ENCODE measurements at regions not wholly inside any gene's neighbourhood (a gene's known extent, or its start where the extent isn't known, plus 50 kb on each side); places are given as distances from the start of the nearest gene placed in this dataset.

DNA sequence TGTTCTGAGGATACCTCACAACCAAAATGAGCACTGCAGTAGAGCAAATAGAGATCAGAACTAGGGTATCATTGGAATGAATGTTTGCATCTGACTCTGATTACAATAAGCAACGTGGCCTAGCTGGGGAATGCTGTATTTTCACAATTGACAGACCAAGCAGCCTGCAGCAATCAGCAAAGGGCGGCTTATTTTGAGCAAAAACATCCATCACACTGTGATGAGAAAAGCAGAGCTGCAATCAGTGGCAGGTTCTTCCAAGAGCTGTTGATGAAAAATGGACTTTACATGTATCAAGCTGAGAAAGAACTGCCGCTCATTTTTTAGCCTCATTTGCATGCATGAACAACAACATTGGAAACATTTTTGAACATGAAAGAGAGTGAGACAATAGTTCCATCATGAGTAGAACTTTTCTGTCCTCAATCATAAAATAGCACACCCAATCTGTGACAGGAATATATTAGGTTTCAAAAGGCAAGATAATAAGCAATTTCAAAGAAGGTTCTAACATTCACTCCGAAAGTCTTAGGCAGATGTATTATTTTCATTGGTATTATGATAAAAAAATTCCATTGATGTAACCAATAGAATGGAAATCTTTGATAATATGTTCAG lies 249.7 kb upstream of the FBXO33 start:
- H3K4me3 ChIP-seq (replicated peaks in 1 of 2; ENCODE audit: low read depth in 2 of 2, low read length in 2 of 2): no peak overlapping the region
- no peak for DNase-seq (ENCODE audit: low read depth in 2 of 2)
- TF ChIP-seq, protein P1, sequence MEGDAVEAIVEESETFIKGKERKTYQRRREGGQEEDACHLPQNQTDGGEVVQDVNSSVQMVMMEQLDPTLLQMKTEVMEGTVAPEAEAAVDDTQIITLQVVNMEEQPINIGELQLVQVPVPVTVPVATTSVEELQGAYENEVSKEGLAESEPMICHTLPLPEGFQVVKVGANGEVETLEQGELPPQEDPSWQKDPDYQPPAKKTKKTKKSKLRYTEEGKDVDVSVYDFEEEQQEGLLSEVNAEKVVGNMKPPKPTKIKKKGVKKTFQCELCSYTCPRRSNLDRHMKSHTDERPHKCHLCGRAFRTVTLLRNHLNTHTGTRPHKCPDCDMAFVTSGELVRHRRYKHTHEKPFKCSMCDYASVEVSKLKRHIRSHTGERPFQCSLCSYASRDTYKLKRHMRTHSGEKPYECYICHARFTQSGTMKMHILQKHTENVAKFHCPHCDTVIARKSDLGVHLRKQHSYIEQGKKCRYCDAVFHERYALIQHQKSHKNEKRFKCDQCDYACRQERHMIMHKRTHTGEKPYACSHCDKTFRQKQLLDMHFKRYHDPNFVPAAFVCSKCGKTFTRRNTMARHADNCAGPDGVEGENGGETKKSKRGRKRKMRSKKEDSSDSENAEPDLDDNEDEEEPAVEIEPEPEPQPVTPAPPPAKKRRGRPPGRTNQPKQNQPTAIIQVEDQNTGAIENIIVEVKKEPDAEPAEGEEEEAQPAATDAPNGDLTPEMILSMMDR (IDR thresholded peaks at IDR 0.05; ENCODE audit: low read depth, low read length): no peak

DNA sequence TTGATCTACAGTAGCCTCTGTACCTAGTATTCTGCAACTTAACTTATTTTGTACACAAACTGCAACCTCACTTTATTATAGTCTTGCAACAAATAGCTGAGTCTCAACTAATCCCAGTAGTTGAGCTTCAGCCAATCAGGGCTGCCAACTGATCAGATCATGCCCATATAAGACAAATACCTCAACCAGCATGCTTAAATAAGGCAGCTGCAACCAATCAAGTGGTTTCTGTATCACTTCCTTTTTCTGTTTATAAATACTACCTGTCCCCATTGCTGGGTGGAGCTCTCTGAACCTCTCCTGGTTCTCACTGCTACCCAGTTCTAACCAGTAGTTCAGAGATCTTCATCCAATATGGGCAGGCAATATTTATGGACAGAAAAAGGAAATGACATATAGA lies 248.5 kb upstream of the FBXO33 start:
- DNase-seq (ENCODE audit: low read depth in 2 of 2): no peak
- H3K4me3 ChIP-seq (replicated peaks in 1 of 2; ENCODE audit: low read depth in 2 of 2, low read length in 2 of 2): no peak overlapping the region
- TF ChIP-seq, protein P1 (IDR thresholded peaks at IDR 0.05; ENCODE audit: low read depth, low read length): no peak

DNA sequence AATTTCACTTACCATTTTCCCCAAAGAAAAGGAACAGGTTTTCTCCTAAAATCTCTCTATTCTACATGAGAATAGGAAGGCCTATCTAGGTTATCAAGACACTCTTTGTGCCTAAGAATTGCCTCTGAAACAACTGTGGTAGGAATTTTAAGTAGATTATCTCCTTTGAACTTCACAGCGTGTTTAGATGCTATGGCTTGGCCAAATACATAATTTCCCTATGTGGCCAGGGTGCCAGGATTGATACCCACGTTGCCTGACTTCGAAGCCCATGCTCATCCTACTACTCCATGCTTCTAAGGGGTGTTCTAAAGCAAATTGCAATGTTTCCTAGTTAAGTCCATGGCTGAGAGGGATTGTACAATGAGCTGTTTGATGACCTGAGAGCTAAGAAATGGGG lies 241.5 kb upstream of the FBXO33 start:
- H3K4me3 ChIP-seq (replicated peaks in 1 of 2; ENCODE audit: low read depth in 2 of 2, low read length in 2 of 2): no peak overlapping the region
- DNase-seq (ENCODE audit: low read depth in 2 of 2): no peak
- TF ChIP-seq, protein P1 (IDR thresholded peaks at IDR 0.05; ENCODE audit: low read depth, low read length): no peak

DNA sequence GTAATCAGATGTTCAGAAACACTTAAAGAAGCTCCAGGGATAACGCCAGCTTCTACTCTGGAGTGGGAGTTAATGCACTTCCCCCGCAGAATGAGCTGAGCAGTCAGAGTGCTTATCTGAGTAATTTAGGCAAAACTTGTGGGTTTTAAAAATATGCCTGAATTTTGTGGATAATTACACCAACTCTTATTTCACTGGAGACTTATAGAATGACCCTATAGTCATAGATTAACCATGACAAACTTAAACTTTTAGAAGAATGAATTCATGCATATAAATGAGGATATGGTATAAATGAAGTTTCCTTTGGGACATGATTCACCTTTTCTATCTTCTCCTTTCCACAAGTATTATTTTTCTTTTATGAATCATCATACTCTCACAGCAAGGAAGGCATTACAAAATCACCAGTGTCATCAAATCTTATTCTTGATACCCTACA lies 241.1 kb upstream of the FBXO33 start:
- DNase-seq (ENCODE audit: low read depth in 2 of 2): peak in 1 of 2 donors; percentile 58
- TF ChIP-seq, protein P1 (IDR thresholded peaks at IDR 0.05; ENCODE audit: low read depth, low read length): no peak
- H3K4me3 ChIP-seq (replicated peaks in 1 of 2; ENCODE audit: low read depth in 2 of 2, low read length in 2 of 2): no peak overlapping the region

DNA sequence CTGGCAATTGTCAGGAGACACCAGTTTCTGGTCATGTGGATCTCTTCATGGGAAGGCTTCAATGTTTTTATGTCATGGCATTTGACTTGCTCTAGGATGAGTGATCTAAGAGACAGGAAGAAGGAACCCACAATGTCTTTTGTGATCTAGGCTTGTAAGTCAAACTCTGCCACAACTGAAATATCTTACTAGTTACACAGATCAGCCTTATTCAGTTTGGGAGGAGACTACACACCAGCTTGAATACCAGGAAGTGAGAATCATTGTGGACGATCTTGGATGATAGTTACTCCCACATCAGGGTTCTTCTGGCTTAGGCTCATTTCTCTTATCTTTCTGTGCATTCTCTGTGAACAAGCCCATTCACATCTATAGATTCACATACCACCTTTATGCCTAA lies 236.2 kb upstream of the FBXO33 start:
- no peak overlapping the region for H3K4me3 ChIP-seq (replicated peaks in 1 of 2; ENCODE audit: low read depth in 2 of 2, low read length in 2 of 2)
- no peak for DNase-seq (ENCODE audit: low read depth in 2 of 2)
- TF ChIP-seq, protein P1 (IDR thresholded peaks at IDR 0.05; ENCODE audit: low read depth, low read length): no peak

DNA sequence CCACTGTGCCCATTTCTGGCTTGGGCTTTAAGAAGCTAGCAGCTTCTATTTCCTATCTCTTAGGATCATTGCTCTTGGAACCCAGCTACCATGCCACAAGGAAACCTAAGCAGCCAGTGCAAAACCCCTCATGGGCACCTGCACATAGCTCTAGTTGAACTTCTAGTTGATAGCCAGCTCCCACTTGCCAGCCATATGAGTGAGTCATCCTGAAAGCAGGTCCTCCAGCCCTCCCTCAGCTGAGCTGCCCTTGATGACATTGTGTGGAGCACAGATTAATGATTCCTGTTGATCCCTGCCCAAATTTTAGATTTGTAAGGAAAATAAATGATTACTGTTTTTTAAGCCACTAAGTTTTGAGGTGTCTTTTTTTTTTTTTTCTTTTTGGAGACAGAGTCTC lies 234.2 kb upstream of the FBXO33 start:
- DNase-seq (ENCODE audit: low read depth in 2 of 2): no peak
- TF ChIP-seq, protein P1 (IDR thresholded peaks at IDR 0.05; ENCODE audit: low read depth, low read length): no peak
- H3K4me3 ChIP-seq (replicated peaks in 1 of 2; ENCODE audit: low read depth in 2 of 2, low read length in 2 of 2): no peak overlapping the region

DNA sequence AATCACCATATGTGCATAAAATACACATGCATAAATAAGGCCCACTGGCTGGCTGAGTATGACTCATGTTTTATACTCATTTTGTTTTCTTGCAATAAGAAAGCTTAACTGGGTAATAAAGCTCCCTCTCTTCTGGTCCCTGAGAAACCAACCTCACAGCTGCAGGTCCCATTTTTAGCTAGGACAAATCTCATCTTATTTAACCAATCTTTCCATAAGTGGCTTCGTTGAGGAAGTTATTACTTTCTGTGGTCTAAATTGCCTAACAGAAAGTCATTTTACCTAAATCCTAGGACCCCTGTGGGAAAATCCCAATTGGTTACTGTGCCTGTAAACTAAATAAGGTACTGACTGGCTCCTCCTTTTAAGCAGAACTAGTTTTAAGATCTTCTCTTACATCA lies 232.8 kb upstream of the FBXO33 start:
- no peak overlapping the region for H3K4me3 ChIP-seq (replicated peaks in 1 of 2; ENCODE audit: low read depth in 2 of 2, low read length in 2 of 2)
- TF ChIP-seq, protein P1 (IDR thresholded peaks at IDR 0.05; ENCODE audit: low read depth, low read length): no peak
- no peak for DNase-seq (ENCODE audit: low read depth in 2 of 2)

All from cardiac fibroblast (primary cell).